T-helper 2 cell treated with Interferon-gamma antibody and Interleukin-4, amounts not matched to agents 100 ng/mL and 5 ng/mL, for 36 hours (primary cell): ENCODE measurements at regions not wholly inside any gene's neighbourhood (a gene's known extent, or its start where the extent isn't known, plus 50 kb on each side); places are given as distances from the start of the nearest gene placed in this dataset.

Experiments
- intact Hi-C: fragments of 100-400 bp; cut with micrococcal nuclease; formaldehyde crosslinking; loops from one replicate; pipeline ENCODE4 v1.15.1; 2023

- intact Hi-C loops = no loop called here
Observed at GRCh38 chr2:15040429-15041084, 408.0 kb downstream of the LRATD1 start.

GRCh38 chr2:15041429-15041837 is 408.9 kb downstream of the LRATD1 start:
- intact Hi-C loops = no loop called here

GRCh38 chr2:15042801-15043217 is 410.3 kb downstream of the LRATD1 start:
- intact Hi-C loops = no loop called here

GRCh38 chr2:15043336-15044058 is 411.0 kb downstream of the LRATD1 start:
- intact Hi-C loops = no loop called here

DNA sequence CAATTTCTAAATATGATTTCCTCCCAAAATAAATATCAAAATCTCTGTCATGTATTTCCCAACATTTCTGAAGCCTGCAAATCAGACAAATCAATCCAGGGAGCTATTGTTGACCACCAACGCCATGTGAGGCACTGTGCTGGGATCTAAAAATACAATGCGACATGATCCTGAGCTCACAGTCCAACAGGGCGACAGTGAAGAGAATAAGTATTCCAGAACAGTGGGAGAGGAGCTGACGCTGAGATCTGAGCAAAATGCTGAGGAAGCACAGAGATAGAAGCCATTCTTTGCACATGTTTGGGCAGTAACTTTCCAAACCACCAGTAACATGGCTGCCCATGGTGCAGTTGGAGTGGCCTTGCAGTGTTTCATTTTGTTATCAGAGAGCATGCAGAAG is 412.5 kb downstream of the LRATD1 start:
- intact Hi-C loops = no loop called here

- intact Hi-C loops = no loop called here
Observed at GRCh38 chr2:15047184-15047583, 414.7 kb downstream of the LRATD1 start.

- intact Hi-C loops = no loop called here
Observed at GRCh38 chr2:15048000-15048399, 415.5 kb downstream of the LRATD1 start.

- intact Hi-C loops = no loop called here
Observed at GRCh38 chr2:15049096-15049993, 416.8 kb downstream of the LRATD1 start.

GRCh38 chr2:15050483-15050882 is 418.0 kb downstream of the LRATD1 start:
- intact Hi-C loops = no loop called here

GRCh38 chr2:15053542-15053941 is 421.0 kb downstream of the LRATD1 start:
- intact Hi-C loops = no loop called here

DNA sequence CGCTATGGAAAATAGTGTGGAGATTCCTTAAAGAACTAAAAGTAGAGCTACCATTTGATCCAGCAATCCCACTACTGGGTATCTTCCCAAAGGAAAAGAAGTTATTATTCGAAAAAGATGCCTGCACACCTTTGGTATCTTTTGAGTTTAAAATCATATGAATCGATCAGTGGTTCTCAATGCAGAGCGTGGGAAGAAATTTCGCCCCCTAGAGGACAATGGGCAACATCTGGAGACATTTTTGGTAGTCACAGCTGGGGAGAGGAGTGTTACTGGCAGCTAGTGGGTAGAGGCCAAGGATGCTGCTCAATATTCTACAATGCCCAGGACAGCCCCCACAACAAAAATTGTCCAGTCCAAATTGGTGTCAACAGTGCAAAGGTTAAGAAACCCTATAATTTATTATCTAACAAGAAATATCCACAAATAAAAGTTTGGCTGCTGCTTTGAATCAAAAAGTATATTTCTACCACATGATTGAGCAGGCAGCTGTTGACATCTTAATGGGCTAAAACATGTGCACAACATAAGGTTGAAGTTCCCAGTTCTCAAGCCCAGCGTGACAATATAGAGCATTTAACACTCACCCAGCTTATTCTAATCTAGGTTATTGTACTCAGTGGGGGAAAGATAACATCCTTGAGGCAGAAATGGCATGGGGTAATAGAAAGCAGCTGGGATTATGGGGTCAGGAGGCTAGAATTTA is 425.7 kb downstream of the LRATD1 start:
- intact Hi-C loops = no loop called here

- intact Hi-C loops = no loop called here
Observed at GRCh38 chr2:15058721-15059157, 426.2 kb downstream of the LRATD1 start.

DNA sequence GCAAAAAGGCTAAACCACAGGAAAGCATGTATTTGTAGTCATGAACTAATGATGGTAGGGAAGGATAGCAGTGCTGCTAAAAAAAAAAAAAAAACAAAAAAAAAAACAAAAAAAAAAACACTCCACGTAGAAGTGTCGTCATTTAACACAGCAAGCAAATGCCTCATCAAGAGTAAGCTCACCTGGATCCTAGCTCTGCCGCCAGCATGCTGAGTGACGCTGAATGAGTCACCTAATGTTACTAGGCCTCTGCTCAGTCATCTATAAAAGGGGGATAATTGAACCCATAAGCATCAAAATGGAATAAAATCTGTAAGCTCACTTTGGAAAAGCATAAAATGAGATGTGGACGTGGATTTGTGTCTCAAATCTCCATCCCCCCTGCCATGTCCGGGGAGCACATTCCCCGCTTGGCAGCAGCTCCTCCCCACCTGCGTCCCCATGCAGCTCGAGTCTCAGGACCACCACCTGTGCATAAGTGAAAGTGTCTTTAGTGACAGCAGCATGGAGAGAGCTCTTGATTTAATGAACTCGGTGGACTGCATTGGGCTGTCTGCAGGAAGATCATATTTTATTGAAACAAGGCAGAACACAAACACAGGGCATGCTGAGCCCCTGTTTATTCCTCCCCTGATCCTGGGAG is 427.5 kb downstream of the LRATD1 start:
- intact Hi-C loops = no loop called here

- intact Hi-C loops = no loop called here
Observed at GRCh38 chr2:15061268-15061667, 428.8 kb downstream of the LRATD1 start.

GRCh38 chr2:15066138-15066537 is 433.6 kb downstream of the LRATD1 start:
- intact Hi-C loops = no loop called here

DNA sequence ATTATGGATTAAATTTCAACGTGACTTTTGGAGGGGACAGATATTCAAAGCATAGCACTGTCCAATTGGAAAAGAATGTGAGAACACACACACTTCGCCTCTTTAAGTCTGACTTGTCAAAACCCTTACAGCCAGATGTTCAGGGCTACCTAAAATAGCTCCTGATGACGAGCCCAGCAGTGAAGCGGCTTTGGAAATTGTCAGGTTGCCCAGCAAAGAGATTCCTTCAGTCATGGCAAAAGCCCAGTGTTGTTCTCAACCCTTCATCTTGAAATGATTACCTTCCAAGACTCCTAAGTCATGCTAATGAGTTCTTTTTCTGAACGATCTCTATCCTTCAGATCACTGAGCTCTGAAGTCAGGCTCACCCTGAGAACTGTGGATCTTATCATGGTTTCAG is 436.6 kb downstream of the LRATD1 start:
- intact Hi-C loops = no loop called here

GRCh38 chr2:15072836-15073235 is 440.3 kb downstream of the LRATD1 start:
- intact Hi-C loops = no loop called here

DNA sequence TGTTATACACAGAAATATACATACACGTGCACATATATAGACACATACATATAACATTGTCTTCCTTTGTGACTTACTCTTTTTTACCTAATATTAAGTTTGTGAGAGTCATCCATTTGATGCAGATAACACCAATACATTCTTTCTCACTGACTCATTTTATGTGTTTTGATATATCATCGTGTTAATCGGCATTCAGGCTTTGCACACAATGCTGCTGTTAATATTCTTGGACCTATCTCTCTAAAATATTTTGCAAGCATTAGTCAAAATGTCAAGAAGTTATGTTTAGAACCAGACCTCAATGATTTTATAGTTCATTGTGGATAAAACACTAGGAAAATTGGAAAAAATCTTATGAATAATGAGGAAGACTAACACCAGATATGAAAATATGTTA is 441.1 kb downstream of the LRATD1 start:
- intact Hi-C loops = no loop called here

DNA sequence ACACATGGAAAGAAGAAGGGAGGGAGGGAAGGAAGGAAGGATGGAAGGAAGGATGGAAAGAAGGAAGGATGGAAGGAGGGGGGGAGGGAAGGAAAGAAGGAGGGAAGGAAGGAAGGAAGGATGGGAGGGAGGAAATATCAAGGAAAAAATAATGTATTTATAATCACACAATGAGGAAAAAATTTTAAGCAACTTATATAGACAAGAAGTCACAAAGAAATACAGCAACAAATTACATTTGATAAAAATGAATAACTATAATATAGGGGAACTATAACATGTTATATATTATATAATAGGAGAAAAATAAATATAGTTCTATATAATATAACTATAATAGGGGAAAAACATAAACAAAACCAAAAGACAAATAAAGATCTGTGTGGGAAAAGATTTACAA is 441.8 kb downstream of the LRATD1 start:
- intact Hi-C loops = no loop called here

DNA sequence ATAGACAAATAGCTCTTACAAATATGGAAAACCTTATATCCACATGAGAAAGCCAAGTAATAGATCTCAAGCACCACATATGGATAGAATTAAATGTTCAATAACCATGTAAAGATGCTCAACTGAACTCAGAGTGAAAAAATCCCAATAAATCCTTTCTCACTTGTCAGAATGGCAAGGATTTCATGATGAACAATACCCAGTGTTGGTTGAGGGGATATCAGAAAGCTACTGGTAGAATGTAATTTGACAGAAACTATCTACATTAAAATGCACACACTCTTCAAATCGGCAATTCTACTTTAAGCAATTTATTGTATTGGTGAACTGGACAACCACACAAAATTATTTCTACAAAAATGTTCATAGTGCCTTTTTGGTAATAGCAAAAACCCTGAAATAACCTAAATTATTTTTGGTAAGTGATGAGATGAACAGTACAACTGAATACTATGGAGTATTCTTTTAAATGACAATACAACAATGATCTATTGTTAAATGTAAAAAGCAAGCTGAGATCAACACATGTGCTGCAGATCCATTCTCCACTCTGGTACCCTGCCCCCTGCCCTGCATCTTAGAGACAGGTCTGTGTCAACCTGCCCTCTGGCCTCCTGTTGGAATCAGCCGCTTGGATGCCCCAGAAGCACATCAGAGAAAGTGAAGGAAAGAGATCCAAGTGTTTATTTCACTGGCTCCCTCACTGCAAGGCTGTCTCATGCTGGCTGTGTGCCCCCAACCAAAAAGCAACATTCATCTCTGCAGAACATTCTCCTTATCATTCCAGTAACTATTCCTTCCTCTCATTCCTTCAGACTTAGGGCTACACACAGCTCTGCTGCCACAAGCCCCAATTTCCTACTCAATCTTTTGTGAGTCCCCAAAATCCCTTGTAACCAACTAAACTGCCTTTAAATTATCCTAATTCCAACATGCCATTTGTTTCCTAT is 442.5 kb downstream of the LRATD1 start:
- intact Hi-C loops = no loop called here
